Breast epithelium (tissue), 3 donors: ENCODE measurements at regions not wholly inside any gene's neighbourhood (a gene's known extent, or its start where the extent isn't known, plus 50 kb on each side); places are given as distances from the start of the nearest gene placed in this dataset.

Experiments used
- CTCF ChIP-seq, 3 donors: fragments of 450-650 bp; IDR thresholded peaks; one replicate each; pipeline ENCODE4 v1.5.1; 2016 to 2017; ENCODE audit warnings: antibody characterized with exemption in 3 of 3, mild to moderate bottlenecking in 3 of 3, moderate library complexity in 3 of 3
- POLR2A ChIP-seq: fragments of 450-650 bp; IDR thresholded peaks from one replicate; pipeline ENCODE4 v1.6.1; 2016; ENCODE audit warnings: antibody characterized with exemption, mild to moderate bottlenecking, moderate library complexity

DNA sequence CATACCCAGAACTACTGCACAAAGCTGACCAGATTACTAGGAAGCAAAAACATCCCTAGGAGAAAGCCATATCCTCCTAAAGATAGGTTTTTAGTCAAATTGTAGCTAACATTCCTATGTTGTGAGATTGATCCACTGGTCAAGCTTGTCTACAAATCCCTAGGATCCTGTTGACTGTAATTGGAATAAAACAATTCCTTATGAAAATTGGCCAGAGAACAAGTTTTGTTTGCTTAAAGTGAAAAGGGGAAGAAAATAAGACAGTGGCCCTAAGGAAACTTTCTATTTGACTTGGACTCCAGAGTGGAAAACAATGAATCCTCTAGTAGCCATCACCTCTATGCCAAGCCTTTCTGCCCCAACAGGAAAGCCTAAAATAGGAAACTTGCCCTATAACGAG is 645.2 kb upstream of the USP24 start:
- no peak for TF ChIP-seq CTCF (IDR thresholded peaks at IDR 0.05)
- no peak for TF ChIP-seq POLR2A
